SK-N-MC (cell line): ENCODE measurements at regions not wholly inside any gene's neighbourhood (a gene's known extent, or its start where the extent isn't known, plus 50 kb on each side); places are given as distances from the start of the nearest gene placed in this dataset.

ENCODE experiments used
- DNase-seq: peaks from one replicate; pipeline ENCODE4 v3.0.0-alpha.2; 2011; ENCODE audit warnings: low read depth, low spot score
- H3K27ac ChIP-seq: fragments of 200-600 bp; sonication (generic); 2 replicates; pipeline ENCODE4 v1.5.1; 2016; ENCODE audit warnings: mixed run types
- H3K36me3 ChIP-seq: fragments of 200-600 bp; sonication (generic); 2 replicates; pipeline ENCODE4 v1.6.1; 2017; ENCODE audit warnings: antibody characterized with exemption, low read length, mixed read lengths; ENCODE audit not compliant: insufficient read depth
- H3K4me3 ChIP-seq: fragments of 200-600 bp; sonication (generic); 2 replicates; pipeline ENCODE4 v1.5.1; 2016
- H3K9ac ChIP-seq: fragments of 200-600 bp; sonication (generic); 2 replicates; pipeline ENCODE4 v1.8.0; 2017; ENCODE audit warnings: mixed run types, mixed read lengths; ENCODE audit not compliant: insufficient read length
- H3K9me3 ChIP-seq: fragments of 200-600 bp; sonication (generic); 2 replicates; pipeline ENCODE4 v1.6.1; 2017; ENCODE audit warnings: low read depth, mild to moderate bottlenecking, antibody characterized with exemption, low read length, moderate library complexity, mixed read lengths
- EZH2 ChIP-seq: fragments of 200-600 bp; sonication (generic); IDR thresholded peaks from one replicate; pipeline ENCODE4 v1.6.1; 2017; ENCODE audit warnings: antibody characterized with exemption
- FOXP2 ChIP-seq: optimal IDR thresholded peaks from 2 replicates; pipeline ENCODE3; 2011; ENCODE audit warnings: mild to moderate bottlenecking, moderate library complexity; ENCODE audit not compliant: insufficient read depth; ENCODE audit errors: extremely low read length, control extremely low read depth
- POLR2AphosphoS5 ChIP-seq: IDR thresholded peaks from 2 replicates; pipeline ENCODE4 v1.6.1; 2012; ENCODE audit warnings: mild to moderate bottlenecking, low read depth, low read length, borderline replicate concordance

DNA sequence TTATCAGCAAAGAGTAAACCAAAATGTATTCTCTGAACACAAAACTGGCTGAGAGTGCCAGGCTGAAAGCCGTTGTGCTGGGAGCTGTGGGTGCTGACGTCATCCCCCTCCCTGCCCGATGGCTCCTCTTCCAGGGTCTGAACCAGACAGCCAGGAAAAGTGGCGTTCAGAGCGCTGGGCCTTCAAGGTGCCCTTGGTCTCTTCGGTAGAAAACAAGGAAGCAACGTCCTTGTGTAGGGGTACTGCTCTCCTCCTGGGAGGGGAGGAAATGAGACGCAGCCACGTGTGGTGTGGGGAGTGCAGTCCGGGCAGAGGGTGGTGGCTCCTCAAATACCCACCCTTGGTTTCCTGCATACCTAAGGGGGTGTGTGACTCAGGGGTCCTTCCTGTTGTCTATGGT is 394.7 kb downstream of the SEC14L1 start:
- peaks cover 5% of the 10 kb centered on the region; the same call in 1 of the 2 replicates for H3K9me3 ChIP-seq
- peak overlapping the region; percentile 69 for H3K4me3 ChIP-seq
- no peaks in the 10 kb centered on the region for H3K36me3 ChIP-seq
- TF ChIP-seq FOXP2: no peak
- no peak for TF ChIP-seq POLR2AphosphoS5
- TF ChIP-seq EZH2: no peak
- peak overlapping the region; percentile 8 for H3K9ac ChIP-seq
- peak overlapping the region; percentile 78 for H3K27ac ChIP-seq
- DNase-seq: no peak

- peak; percentile 35 for DNase-seq
- Histone ChIP-seq H3K4me3 (peak overlapping the region; percentile 69), H3K9ac (peak overlapping the region; percentile 68)
These were observed 395.1 kb downstream of the SEC14L1 start for GRCh38 chr17:77535892-77536291.

DNA sequence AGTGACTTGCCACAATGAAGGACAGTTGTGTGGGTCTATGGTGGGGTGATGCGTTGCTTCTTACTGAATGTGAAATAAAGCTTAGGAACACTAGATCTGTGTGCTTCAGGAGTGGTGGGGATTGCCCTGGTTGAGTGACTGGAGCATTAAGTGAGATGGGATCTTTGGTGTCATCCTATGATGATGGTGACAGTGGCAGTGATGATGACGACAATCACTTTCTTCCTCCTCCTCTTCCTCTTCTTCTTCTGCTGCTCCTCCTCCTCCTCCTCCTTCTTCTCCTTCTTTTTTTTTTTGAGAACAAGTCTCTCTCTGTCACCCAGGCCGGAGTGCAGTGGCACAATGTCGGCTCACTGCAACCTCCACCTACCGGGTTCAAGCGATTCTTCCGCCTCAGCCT is 396.8 kb downstream of the SEC14L1 start:
- H3K27ac ChIP-seq: no peak overlapping the region
- no peaks in the 10 kb centered on the region for H3K36me3 ChIP-seq
- peaks cover 5% of the 10 kb centered on the region; the same call in 1 of the 2 replicates for H3K9me3 ChIP-seq
- H3K4me3 ChIP-seq: no peak overlapping the region
- TF ChIP-seq POLR2AphosphoS5: no peak
- TF ChIP-seq FOXP2: no peak
- no peak for TF ChIP-seq EZH2
- DNase-seq: no peak
- H3K9ac ChIP-seq: no peak overlapping the region

More at GRCh38 chr17:77535892-77536291, 395.1 kb downstream of the SEC14L1 start:
- H3K9me3 ChIP-seq: peaks cover 5% of the 10 kb centered on the region; the same call in 1 of the 2 replicates
- TF ChIP-seq EZH2 (no peak), POLR2AphosphoS5 (no peak; the same call in 1 of the 2 replicates)
- peak overlapping the region; percentile 78 for H3K27ac ChIP-seq
- no peaks in the 10 kb centered on the region for H3K36me3 ChIP-seq

- no peak overlapping the region for H3K4me3 ChIP-seq
- TF ChIP-seq POLR2AphosphoS5: no peak
- TF ChIP-seq EZH2: no peak
- no peak for TF ChIP-seq FOXP2
- no peak for DNase-seq
- H3K36me3 ChIP-seq: no peaks in the 10 kb centered on the region
- H3K27ac ChIP-seq: no peak overlapping the region
- no peak overlapping the region for H3K9ac ChIP-seq
- H3K9me3 ChIP-seq: no peaks in the 10 kb centered on the region
These were observed 399.8 kb downstream of the SEC14L1 start for GRCh38 chr17:77540531-77540930.

GRCh38 chr17:77540975-77541374 is 400.2 kb downstream of the SEC14L1 start:
- H3K36me3 ChIP-seq: no peaks in the 10 kb centered on the region
- no peaks in the 10 kb centered on the region for H3K9me3 ChIP-seq
- peak overlapping the region; percentile 43 for H3K9ac ChIP-seq
- no peak for DNase-seq
- H3K4me3 ChIP-seq: peak overlapping the region; percentile 33; the same call in 1 of the 2 replicates
- TF ChIP-seq POLR2AphosphoS5 (no peak), FOXP2 (no peak), EZH2 (no peak)
- H3K27ac ChIP-seq: no peak overlapping the region

- no peak for DNase-seq
- H3K9me3 ChIP-seq: no peaks in the 10 kb centered on the region
These were observed 401.2 kb downstream of the SEC14L1 start for GRCh38 chr17:77542011-77542410.

DNA sequence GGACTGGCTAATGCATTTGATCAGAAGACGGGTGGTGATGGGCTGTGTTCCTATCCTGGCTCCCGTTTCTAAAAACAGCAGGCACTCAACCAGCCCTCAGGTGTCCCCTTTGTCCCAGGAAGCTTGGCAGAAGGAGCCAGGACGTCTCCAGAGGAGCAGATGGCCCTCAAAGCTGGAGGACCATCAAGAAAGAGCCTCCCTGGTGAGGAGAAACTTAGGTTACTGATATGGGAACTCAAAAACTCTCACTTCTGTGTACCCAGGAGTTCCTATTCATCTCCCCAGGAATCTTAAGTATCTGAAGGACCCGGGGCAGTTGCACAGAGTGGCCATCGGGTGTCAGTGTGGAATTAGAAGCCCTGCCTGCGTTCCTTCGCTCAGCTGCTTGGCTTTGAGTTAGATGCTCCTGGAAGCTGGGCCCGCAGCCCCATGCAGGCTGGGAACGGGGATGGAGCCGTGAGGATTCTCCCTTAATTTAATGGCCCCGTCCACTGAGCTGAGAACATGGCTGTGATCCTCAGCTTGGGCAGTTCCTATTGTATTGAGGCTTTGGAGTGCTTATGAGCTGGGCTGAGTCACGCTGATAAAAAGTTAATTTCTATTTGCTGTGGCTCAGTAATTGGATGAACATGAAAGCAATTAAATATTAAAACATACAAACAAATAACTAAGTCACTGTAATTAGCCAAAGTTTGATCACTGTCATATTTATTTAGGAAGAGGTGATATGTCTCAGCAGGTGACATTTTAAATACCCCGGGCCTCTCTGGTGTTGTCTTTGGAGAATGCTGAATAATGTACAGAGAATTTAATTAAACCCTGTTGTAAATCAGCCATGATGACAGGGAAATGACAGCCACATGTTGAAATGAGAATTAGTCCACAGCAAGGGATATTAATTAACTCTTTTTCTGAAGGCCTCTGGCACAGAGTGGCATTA is 402.1 kb downstream of the SEC14L1 start:
- peak; percentile 39 for DNase-seq
- Histone ChIP-seq H3K9ac (no peak overlapping the region), H3K4me3 (no peak overlapping the region), H3K9me3 (no peaks in the 10 kb centered on the region), H3K36me3 (no peaks in the 10 kb centered on the region), H3K27ac (no peak overlapping the region)
- TF ChIP-seq POLR2AphosphoS5: no peak
- no peak for TF ChIP-seq FOXP2
- TF ChIP-seq EZH2: no peak

More at GRCh38 chr17:77542011-77542410, 401.2 kb downstream of the SEC14L1 start:
- no peaks in the 10 kb centered on the region for H3K36me3 ChIP-seq
- TF ChIP-seq FOXP2: no peak
- no peak for TF ChIP-seq EZH2
- no peak for TF ChIP-seq POLR2AphosphoS5
- H3K4me3 ChIP-seq: no peak overlapping the region
- H3K9ac ChIP-seq: no peak overlapping the region
- no peak overlapping the region for H3K27ac ChIP-seq

DNA sequence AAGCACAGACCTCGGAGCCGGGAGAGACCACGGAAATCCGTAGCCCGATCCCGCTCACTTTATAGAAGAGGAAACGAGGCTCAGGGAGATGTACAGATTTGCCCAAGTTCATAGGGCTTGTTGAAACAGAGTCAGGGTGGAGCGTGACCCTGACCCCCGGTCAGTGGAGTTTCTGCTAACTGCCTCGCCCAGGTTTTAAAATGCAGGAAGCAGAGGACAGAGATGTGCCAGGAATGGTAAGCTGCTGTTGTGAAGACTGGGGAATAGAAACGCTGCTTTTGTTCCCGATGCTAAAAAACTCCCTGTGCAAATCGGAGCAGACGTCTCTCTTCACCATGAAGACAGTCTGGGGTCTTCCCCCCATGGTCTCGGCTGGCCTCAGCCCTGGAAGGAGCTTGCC is 403.0 kb downstream of the SEC14L1 start:
- TF ChIP-seq FOXP2: no peak
- no peak for TF ChIP-seq EZH2
- no peak for TF ChIP-seq POLR2AphosphoS5
- Histone ChIP-seq H3K36me3 (no peaks in the 10 kb centered on the region), H3K9ac (no peak overlapping the region), H3K9me3 (no peaks in the 10 kb centered on the region), H3K27ac (no peak overlapping the region), H3K4me3 (no peak overlapping the region)
- no peak for DNase-seq
